SU-DHL-6 (cell line): ENCODE measurements at regions not wholly inside any gene's neighbourhood (a gene's known extent, or its start where the extent isn't known, plus 50 kb on each side); places are given as distances from the start of the nearest gene placed in this dataset.

Source experiments
- H2AFZ ChIP-seq: fragments of 200-600 bp; sonication (generic); 2 replicates; pipeline ENCODE4 v1.6.1; 2014; ENCODE audit warnings: low read depth, mild to moderate bottlenecking, moderate library complexity, mixed read lengths, antibody characterized with exemption, low read length; ENCODE audit not compliant: severe bottlenecking
- H3F3A ChIP-seq: fragments of 200-600 bp; shearing (Covaris generic); 2 replicates; pipeline ENCODE4 v1.6.0; 2016; ENCODE audit warnings: antibody characterized with exemption, mild to moderate bottlenecking; ENCODE audit not compliant: insufficient read depth
- H3K27ac ChIP-seq: fragments of 200-600 bp; sonication (generic); 2 replicates; pipeline ENCODE4 v1.5.1; 2016; ENCODE audit warnings: low read depth, mild to moderate bottlenecking, low read length, moderate library complexity, mixed read lengths
- H3K27me3 ChIP-seq: fragments of 200-600 bp; sonication (generic), shearing (Covaris generic); 2 replicates; pipeline ENCODE4 v1.6.0; 2014; ENCODE audit warnings: mild to moderate bottlenecking, low read length
- H3K36me3 ChIP-seq: fragments of 200-600 bp; sonication (generic); 2 replicates; pipeline ENCODE4 v1.6.1; 2014; ENCODE audit warnings: mild to moderate bottlenecking, low read length, mixed read lengths
- H3K4me2 ChIP-seq: fragments of 300-600, 200-600 bp; shearing (Covaris generic), sonication (generic); 2 replicates; pipeline ENCODE4 v1.6.0; 2014; ENCODE audit warnings: low read length, low read depth, mild to moderate bottlenecking; ENCODE audit not compliant: poor library complexity, severe bottlenecking
- H3K4me3 ChIP-seq: fragments of 200-600 bp; sonication (generic); 2 replicates; pipeline ENCODE4 v1.5.1; 2014; ENCODE audit warnings: antibody characterized with exemption, low read length, mild to moderate bottlenecking, mixed read lengths; ENCODE audit not compliant: insufficient read depth, poor library complexity, severe bottlenecking
- H3K79me2 ChIP-seq: fragments of 200-600 bp; sonication (generic); 2 replicates; pipeline ENCODE4 v1.6.1; 2014; ENCODE audit warnings: mild to moderate bottlenecking, low read length, moderate library complexity; ENCODE audit not compliant: insufficient read depth
- H3K9ac ChIP-seq: fragments of 200-600 bp; sonication (generic); 2 replicates; pipeline ENCODE4 v1.7.0; 2014; ENCODE audit warnings: mild to moderate bottlenecking, low read length
- H3K9me2 ChIP-seq: fragments of 200-600 bp; sonication (generic); replicated peaks from 2 replicates; pipeline ENCODE4 v1.6.1; 2014; ENCODE audit warnings: low read length; ENCODE audit not compliant: insufficient read depth
- H3K9me3 ChIP-seq: fragments of 200-600 bp; sonication (generic); 2 replicates; pipeline ENCODE4 v1.6.1; 2014; ENCODE audit warnings: low read length, mixed read lengths; ENCODE audit not compliant: insufficient read depth
- H4K20me1 ChIP-seq: fragments of 200-600 bp; sonication (generic); 2 replicates; pipeline ENCODE4 v1.6.1; 2014; ENCODE audit warnings: low read depth, mild to moderate bottlenecking, antibody characterized with exemption, low read length, moderate library complexity, mixed read lengths
- CTCF ChIP-seq: fragments of 200-600 bp; sonication (generic); IDR thresholded peaks from one replicate; pipeline ENCODE4 v1.5.1; 2017; ENCODE audit warnings: antibody characterized with exemption, mild to moderate bottlenecking, low read length, moderate library complexity; ENCODE audit not compliant: insufficient read depth, poor library complexity, severe bottlenecking
- EZH2phosphoT487 ChIP-seq: fragments of 200-600 bp; sonication (generic), shearing (Covaris generic); conservative IDR thresholded peaks from 2 replicates; pipeline ENCODE4 v1.6.1; 2018; ENCODE audit warnings: mild to moderate bottlenecking, antibody characterized with exemption, low read length, moderate library complexity, mixed read lengths

DNA sequence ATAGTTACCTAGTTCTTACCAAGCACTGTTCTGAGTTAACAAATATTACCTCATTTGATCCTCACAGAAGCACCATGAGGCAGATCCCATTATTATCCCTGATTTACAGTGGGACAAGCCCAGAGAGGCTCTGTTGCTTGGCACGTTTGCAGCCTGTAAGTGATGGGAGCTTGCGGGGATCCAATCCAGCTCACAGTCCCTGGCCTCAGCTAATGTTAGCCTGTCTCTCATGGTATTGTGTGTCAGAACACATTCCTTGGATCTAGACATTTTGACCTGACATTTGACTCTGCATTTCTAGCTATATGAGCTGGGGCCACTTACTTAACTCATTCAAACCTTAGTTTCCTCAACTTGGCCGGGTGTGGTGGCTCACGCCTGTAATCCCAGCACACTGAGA lies 246.9 kb upstream of the LRTM1 start:
- H3K27ac ChIP-seq, result no peak overlapping the region
- H2AFZ ChIP-seq, result no peak overlapping the region
- no peaks in the 10 kb centered on the region for H3K27me3 ChIP-seq
- no peaks in the 10 kb centered on the region for H3K9me2 ChIP-seq
- H3K9ac ChIP-seq, result no peak overlapping the region
- H4K20me1 ChIP-seq, result no peaks in the 10 kb centered on the region
- H3K79me2 ChIP-seq, result no peaks in the 10 kb centered on the region
- H3K36me3 ChIP-seq, result no peaks in the 10 kb centered on the region
- TF ChIP-seq CTCF (no peak), EZH2phosphoT487 (no peak)
- no peaks in the 10 kb centered on the region for H3K9me3 ChIP-seq
- no peaks in the 10 kb centered on the region for H3F3A ChIP-seq
- no peak overlapping the region for H3K4me2 ChIP-seq
- no peak overlapping the region for H3K4me3 ChIP-seq

GRCh38 chr3:55173504-55173903 lies 245.6 kb upstream of the LRTM1 start:
- Histone ChIP-seq H3F3A (no peaks in the 10 kb centered on the region), H3K4me2 (no peak overlapping the region), H4K20me1 (no peaks in the 10 kb centered on the region), H3K4me3 (no peak overlapping the region), H3K36me3 (no peaks in the 10 kb centered on the region), H3K27ac (no peak overlapping the region), H3K9ac (no peak overlapping the region), H3K9me2 (no peaks in the 10 kb centered on the region), H2AFZ (no peak overlapping the region), H3K27me3 (no peaks in the 10 kb centered on the region), H3K9me3 (no peaks in the 10 kb centered on the region), H3K79me2 (no peaks in the 10 kb centered on the region)
- TF ChIP-seq EZH2phosphoT487 (no peak), CTCF (no peak)

GRCh38 chr3:55172913-55173312 lies 245.1 kb upstream of the LRTM1 start:
- Histone ChIP-seq H3K79me2 (no peaks in the 10 kb centered on the region), H4K20me1 (no peaks in the 10 kb centered on the region), H3K4me3 (no peak overlapping the region), H3K9ac (no peak overlapping the region), H3K9me3 (no peaks in the 10 kb centered on the region), H2AFZ (no peak overlapping the region), H3K27ac (no peak overlapping the region), H3K27me3 (no peaks in the 10 kb centered on the region), H3K36me3 (no peaks in the 10 kb centered on the region), H3K9me2 (no peaks in the 10 kb centered on the region), H3K4me2 (no peak overlapping the region), H3F3A (no peaks in the 10 kb centered on the region)
- TF ChIP-seq EZH2phosphoT487 (no peak), CTCF (no peak)

DNA sequence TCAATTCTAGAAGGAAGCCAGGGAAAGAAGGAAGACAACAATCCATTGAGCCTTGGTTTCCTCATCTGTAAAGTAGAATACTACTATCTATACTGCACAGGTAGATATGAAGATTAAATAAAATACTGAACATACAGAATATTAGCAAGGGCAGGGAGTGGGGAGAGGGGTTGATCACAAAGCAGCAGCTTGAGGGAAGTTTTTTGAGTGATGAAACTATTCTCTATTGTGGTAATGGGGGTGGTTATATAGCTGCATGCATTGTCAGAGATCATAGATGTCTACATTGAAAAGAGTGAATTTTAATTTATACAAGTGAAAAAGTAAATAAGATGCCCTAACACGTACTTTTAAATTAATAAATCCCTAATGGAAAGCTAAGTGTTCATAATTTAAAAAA lies 242.6 kb upstream of the LRTM1 start:
- H3F3A ChIP-seq, result no peaks in the 10 kb centered on the region
- H3K9ac ChIP-seq, result no peak overlapping the region
- H3K79me2 ChIP-seq, result no peaks in the 10 kb centered on the region
- no peaks in the 10 kb centered on the region for H3K9me3 ChIP-seq
- no peak overlapping the region for H3K4me2 ChIP-seq
- no peak overlapping the region for H3K27ac ChIP-seq
- TF ChIP-seq CTCF (no peak), EZH2phosphoT487 (no peak)
- no peak overlapping the region for H2AFZ ChIP-seq
- H3K4me3 ChIP-seq, result no peak overlapping the region
- no peaks in the 10 kb centered on the region for H3K9me2 ChIP-seq
- no peaks in the 10 kb centered on the region for H4K20me1 ChIP-seq
- no peaks in the 10 kb centered on the region for H3K27me3 ChIP-seq
- no peaks in the 10 kb centered on the region for H3K36me3 ChIP-seq
